HepG2 (cell line): ENCODE measurements at regions not wholly inside any gene's neighbourhood (a gene's known extent, or its start where the extent isn't known, plus 50 kb on each side); places are given as distances from the start of the nearest gene placed in this dataset.

Source experiments
- ATAC-seq: fragments of 200-7000 bp; cut with Tn5 transposase; 3 replicates; pipeline ENCODE4 v1.9.1; 2020; ENCODE audit warnings: mild to moderate bottlenecking, moderate library complexity
- BruUV-seq: library from RNA; stranded (reverse); fragments of 400-500 nt; replicated peaks from 2 replicates; lab custom pipeline; 2021; lab: Mats Ljungman, UMichigan
- CTCF ChIA-PET: fragments of 300-600 bp; formaldehyde crosslinking; extraction: SDS; loops from one replicate; lab custom pipeline; 2021; ENCODE audit warnings: low total read pairs, inconsistent platforms, low intra/inter-chr PET ratio; lab: Yijun Ruan, JAX
- POLR2A ChIA-PET: fragments of 350-600 bp; sonication (Branson Sonifier 250); formaldehyde crosslinking; loops from one replicate; lab custom pipeline; 2020; ENCODE audit warnings: antibody characterized with exemption, inconsistent platforms; lab: Yijun Ruan, JAX
- DNase-seq: peaks from one replicate; pipeline ENCODE4 v3.0.0-alpha.2; 2015; ENCODE audit warnings: low spot score
- FAIRE-seq: peaks from 3 replicates; lab custom pipeline; 2011; peaks lifted over from hg19 to GRCh38; lab: Jason Lieb, UNC
- H2AFZ ChIP-seq: one replicate; pipeline ENCODE4 v1.6.1; 2011; ENCODE audit warnings: low read length, inconsistent platforms
- H3K27ac ChIP-seq: fragments of 300-600 bp; 3 replicates; pipeline ENCODE4 v1.8.0; 2011; ENCODE audit warnings: mixed run types, mild to moderate bottlenecking, mixed read lengths, low read length, inconsistent platforms; ENCODE audit not compliant: insufficient read depth; ENCODE audit errors: extremely low read length
- H3K27me3 ChIP-seq, 2 experiments: fragments of 200-600 bp in 1 of 2; 2 replicates in 1 of 2; 3 replicates in 1 of 2; pipeline versions ENCODE4 v1.6.0 to v1.8.0; 2011; ENCODE audit warnings: low read length in 2 of 2, mild to moderate bottlenecking in 2 of 2, moderate library complexity in 2 of 2, inconsistent platforms in 1 of 2; ENCODE audit not compliant: insufficient read depth in 2 of 2, control insufficient read depth in 1 of 2
- H3K36me3 ChIP-seq, 2 experiments: fragments of 200-600 bp in 1 of 2; replicated peaks in 1 of 2; 2 replicates in 1 of 2; 3 replicates in 1 of 2; pipeline versions ENCODE4 v1.5.1 to v1.8.0; 2011; ENCODE audit warnings: low read length in 2 of 2, inconsistent platforms in 1 of 2; ENCODE audit not compliant: insufficient read depth in 2 of 2, control insufficient read depth in 1 of 2
- H3K4me1 ChIP-seq: 2 replicates; pipeline ENCODE4 v1.5.1; 2012; ENCODE audit warnings: low read length, inconsistent platforms; ENCODE audit not compliant: insufficient read depth
- H3K4me2 ChIP-seq: 2 replicates; pipeline ENCODE4 v1.6.0; 2011; ENCODE audit warnings: low read depth, low read length, inconsistent platforms
- H3K4me3 ChIP-seq, 3 experiments: fragments of 200-600 bp in 1 of 3; sonication (generic), shearing (Covaris generic) in 1 of 3; replicated peaks in 1 of 3; 2 replicates each; pipeline ENCODE4 v1.5.1; 2011 to 2016; ENCODE audit warnings: low read length in 3 of 3, inconsistent platforms in 2 of 3, low read depth in 2 of 3, mild to moderate bottlenecking in 2 of 3, control low read depth in 1 of 3, mixed read lengths in 1 of 3; ENCODE audit not compliant: insufficient read depth in 1 of 3
- H3K79me2 ChIP-seq: one replicate; pipeline ENCODE4 v1.6.1; 2011; ENCODE audit warnings: low read length, inconsistent platforms; ENCODE audit not compliant: insufficient read depth
- H3K9ac ChIP-seq: 2 replicates; pipeline ENCODE4 v1.6.0; 2011; ENCODE audit warnings: mild to moderate bottlenecking, low read depth, low read length, inconsistent platforms; ENCODE audit not compliant: insufficient read depth
- H3K9me3 ChIP-seq: 2 replicates; pipeline ENCODE4 v1.5.1; 2012; ENCODE audit warnings: mild to moderate bottlenecking, low read length
- H4K20me1 ChIP-seq: 2 replicates; pipeline ENCODE4 v1.6.0; 2011; ENCODE audit warnings: inconsistent platforms, mild to moderate bottlenecking, low read length, moderate library complexity; ENCODE audit not compliant: insufficient read depth
- AGO1 ChIP-seq: fragments of 200-400 bp; formaldehyde crosslinking; IDR thresholded peaks from 2 replicates; pipeline ENCODE4 v1.6.1; 2017; ENCODE audit warnings: mild to moderate bottlenecking, low read depth, low read length, moderate library complexity; ENCODE audit not compliant: poor library complexity, severe bottlenecking
- DNMT1 ChIP-seq: sonication (generic); formaldehyde crosslinking; IDR thresholded peaks from 2 replicates; pipeline ENCODE4 v1.5.1; 2020; ENCODE audit warnings: mild to moderate bottlenecking, missing genetic modification reagents
- EZH2 ChIP-seq: conservative IDR thresholded peaks from 2 replicates; pipeline ENCODE4 v1.6.1; 2012; ENCODE audit warnings: mild to moderate bottlenecking, low read depth, low read length, moderate library complexity
- FOXJ3 ChIP-seq: sonication (generic); formaldehyde crosslinking; IDR thresholded peaks from 2 replicates; pipeline ENCODE4 v1.4.0; 2020; ENCODE audit warnings: missing genetic modification reagents, mild to moderate bottlenecking, borderline replicate concordance
- FOXO1 ChIP-seq: sonication (generic); formaldehyde crosslinking; IDR thresholded peaks from 2 replicates; pipeline ENCODE4 v1.4.0; 2020; ENCODE audit warnings: missing genetic modification reagents
- HINFP ChIP-seq: sonication (generic); formaldehyde crosslinking; IDR thresholded peaks from 2 replicates; pipeline ENCODE4 v1.4.0; 2020; ENCODE audit warnings: low read depth, mild to moderate bottlenecking, missing genetic modification reagents
- RARA ChIP-seq: IDR thresholded peaks from 2 replicates; pipeline ENCODE4 v1.6.1; 2016; ENCODE audit warnings: missing genetic modification reagents, missing compliant biosample characterization
- SOX13 ChIP-seq, 3 experiments: fragments of 450-650 bp in 1 of 3; sonication (generic) in 1 of 3; formaldehyde crosslinking in 1 of 3; IDR thresholded peaks in 2 of 3; conservative IDR thresholded peaks in 1 of 3; 2 replicates each; pipeline versions ENCODE4 v1.5.0 to v1.6.1; 2016 to 2020; ENCODE audit warnings: antibody characterized with exemption in 1 of 3, mild to moderate bottlenecking in 1 of 3, missing compliant biosample characterization in 1 of 3, missing genetic modification reagents in 1 of 3, moderate library complexity in 1 of 3
- THAP11 ChIP-seq: IDR thresholded peaks from 2 replicates; pipeline ENCODE4 v1.6.1; 2016; ENCODE audit warnings: missing biosample characterization, missing genetic modification reagents
- ZC3H4 ChIP-seq: sonication (generic); formaldehyde crosslinking; IDR thresholded peaks from 2 replicates; pipeline ENCODE4 v1.4.0; 2020; ENCODE audit warnings: missing genetic modification reagents, borderline replicate concordance
- ZNF333 ChIP-seq: sonication (generic); formaldehyde crosslinking; IDR thresholded peaks from 2 replicates; pipeline ENCODE4 v1.4.0; 2020; ENCODE audit warnings: mild to moderate bottlenecking, missing genetic modification reagents, borderline replicate concordance
- ZNF432 ChIP-seq: sonication (generic); formaldehyde crosslinking; IDR thresholded peaks from 2 replicates; pipeline ENCODE4 v1.5.0; 2020; ENCODE audit warnings: missing genetic modification reagents, mild to moderate bottlenecking, borderline replicate concordance
- ZNF770 ChIP-seq: sonication (generic); formaldehyde crosslinking; IDR thresholded peaks from 2 replicates; pipeline ENCODE4 v1.5.0; 2020; ENCODE audit warnings: mild to moderate bottlenecking, missing genetic modification reagents
- ZNF891 ChIP-seq: sonication (generic); formaldehyde crosslinking; IDR thresholded peaks from 2 replicates; pipeline ENCODE4 v1.5.0; 2020; ENCODE audit warnings: mild to moderate bottlenecking, missing genetic modification reagents
- WGBS: methylation state at CpG from one replicate; pipeline ENCODE4 v1.1.6; 2017; ENCODE audit warnings: low lambda C conversion rate; 5-methylcytosine and 5-hydroxymethylcytosine counted together
- in situ Hi-C: cut with HindIII; loops from 2 replicates; pipeline ENCODE4 v1.10.0; 2017; ENCODE audit warnings: low pct_unique_long_range_greater_than_20kb; ENCODE audit not compliant: extremely low pct_ligation_motif_present
- intact Hi-C: fragments of 100-400 bp; cut with micrococcal nuclease; formaldehyde crosslinking; loops from one replicate; pipeline ENCODE4 v1.10.0; 2022; ENCODE audit not compliant: unreplicated experiment

GRCh38 chr11:130546901-130547694, 98.7 kb downstream of the ADAMTS15 start:
- no peak overlapping the region for H3K9ac ChIP-seq
- DNase-seq: no peak
- H3K4me3 ChIP-seq: no peak overlapping the region
- H3K36me3 ChIP-seq: no peaks in the 10 kb centered on the region
- ChIA-PET CTCF (no interaction called here), POLR2A (no interaction called here)
- intact Hi-C loops: no loop called here
- H3K4me2 ChIP-seq: no peak overlapping the region
- H4K20me1 ChIP-seq: no peaks in the 10 kb centered on the region
- H3K27ac ChIP-seq: no peak overlapping the region
- no peak for ATAC-seq
- BruUV-seq: no TSS peak
- no peak overlapping the region for H2AFZ ChIP-seq
- no peaks in the 10 kb centered on the region for H3K79me2 ChIP-seq
- no peaks in the 10 kb centered on the region for H3K4me1 ChIP-seq
- peaks cover 1 to 3% of the 10 kb centered on the region in 2 experiments; a peak in 1 of 5 replicates for H3K27me3 ChIP-seq
- WGBS: 15% methylated on average over 6 of the region's 33 CpGs
- H3K9me3 ChIP-seq: no peaks in the 10 kb centered on the region
- in situ Hi-C loops: no loop called here
- FAIRE-seq: no peak
- TF ChIP-seq ZNF770 (no peak), HINFP (no peak), ZNF432 (CRISPR knock-in tag) (no peak), ZNF333 (no peak), RARA (CRISPR knock-in tag) (no peak), DNMT1 (CRISPR knock-in tag) (no peak), FOXO1 (CRISPR knock-in tag) (no peak), AGO1 (no peak), ZNF891 (CRISPR knock-in tag) (no peak), ZC3H4 (CRISPR knock-in tag) (no peak), FOXJ3 (CRISPR knock-in tag) (no peak), EZH2 (no peak), THAP11 (CRISPR knock-in tag) (no peak), SOX13 (IDR thresholded peaks at IDR 0.05) (no peak), SOX13 (CRISPR knock-in tag; conservative IDR thresholded peaks at IDR 0.05 in 1 of 2, IDR thresholded peaks at IDR 0.05 in 1 of 2) (no peak)
